BLaER1 treated with 17β-estradiol and CSF1 and Interleukin-3, amounts not matched to agents 10 nM and 100 nM (cell line): ENCODE measurements at regions not wholly inside any gene's neighbourhood (a gene's known extent, or its start where the extent isn't known, plus 50 kb on each side); places are given as distances from the start of the nearest gene placed in this dataset.

Experiments
- H3K27ac ChIP-seq, 11 experiments: shearing (Covaris generic); formaldehyde crosslinking; 2 replicates each; pipeline ENCODE4 v1.8.1; 2022
- H3K27me3 ChIP-seq, 11 experiments: shearing (Covaris generic); formaldehyde crosslinking; 2 replicates each; pipeline ENCODE4 v1.8.1; 2022
- H3K36me3 ChIP-seq, 11 experiments: shearing (Covaris generic); formaldehyde crosslinking; 2 replicates each; pipeline ENCODE4 v1.8.1; 2022
- H3K4me1 ChIP-seq, 10 experiments: shearing (Covaris generic); formaldehyde crosslinking; 2 replicates each; pipeline ENCODE4 v1.8.1; 2022
- H3K4me2 ChIP-seq, 11 experiments: shearing (Covaris generic); formaldehyde crosslinking; 2 replicates each; pipeline ENCODE4 v1.8.1; 2022
- H3K4me3 ChIP-seq, 10 experiments: shearing (Covaris generic); formaldehyde crosslinking; 2 replicates each; pipeline ENCODE4 v1.8.1; 2022
- H3K9ac ChIP-seq, 11 experiments: shearing (Covaris generic); formaldehyde crosslinking; 2 replicates each; pipeline ENCODE4 v1.8.1; 2022
- H3K9me3 ChIP-seq, 11 experiments: shearing (Covaris generic); formaldehyde crosslinking; replicated peaks in 1 of 11; 2 replicates each; pipeline ENCODE4 v1.8.1; 2022
- H4K20me1 ChIP-seq, 11 experiments: shearing (Covaris generic); formaldehyde crosslinking; 2 replicates each; pipeline ENCODE4 v1.8.1; 2022
- Cebpa-rat ChIP-seq, 11 experiments: shearing (Covaris generic); IDR thresholded peaks; 2 replicates each; pipeline ENCODE4 v1.8.1; 2022

- peaks cover 0 to 42% (median 2%) of the 10 kb centered on the region in 10 experiments; a peak in 7 of 20 replicates for H3K4me1 ChIP-seq
- H3K9ac ChIP-seq, result peak overlapping the region in 1 of 11 experiments; percentile 16; a peak in 1 of 22 replicates
- H3K4me3 ChIP-seq, result no peak overlapping the region
- peak overlapping the region in 4 of 11 experiments; percentile 12 to 73 (median 52); a peak in 7 of 22 replicates for H3K4me2 ChIP-seq
- peak overlapping the region in 3 of 11 experiments; percentile 10 to 41 (median 13); a peak in 4 of 22 replicates for H3K27ac ChIP-seq
- TF ChIP-seq Cebpa-rat (IDR thresholded peaks at IDR 0.05), result no peak
- no peaks in the 10 kb centered on the region for H3K27me3 ChIP-seq
- H3K9me3 ChIP-seq, result no peaks in the 10 kb centered on the region
- H4K20me1 ChIP-seq, result no peaks in the 10 kb centered on the region
- H3K36me3 ChIP-seq, result no peaks in the 10 kb centered on the region
Observed at GRCh38 chr11:92314499-92314898, 89.9 kb downstream of the FAT3 start.

- Histone ChIP-seq H3K9me3 (no peaks in the 10 kb centered on the region), H3K27me3 (no peaks in the 10 kb centered on the region), H3K4me1 (peaks cover 0 to 46% (median 2%) of the 10 kb centered on the region in 10 experiments; a peak in 7 of 20 replicates), H3K27ac (no peak overlapping the region), H3K4me2 (no peak overlapping the region), H3K4me3 (no peak overlapping the region), H3K9ac (no peak overlapping the region), H3K36me3 (no peaks in the 10 kb centered on the region), H4K20me1 (no peaks in the 10 kb centered on the region)
- TF ChIP-seq Cebpa-rat (IDR thresholded peaks at IDR 0.05), result no peak
Observed at GRCh38 chr11:92316106-92316809, 91.6 kb downstream of the FAT3 start.

- H3K4me1 ChIP-seq, result peaks cover 0 to 44% (median 2%) of the 10 kb centered on the region in 10 experiments; a peak in 7 of 20 replicates
- H3K27ac ChIP-seq, result no peak overlapping the region
- no peak for TF ChIP-seq Cebpa-rat (IDR thresholded peaks at IDR 0.05)
Observed at GRCh38 chr11:92317222-92317621, 92.6 kb downstream of the FAT3 start.

GRCh38 chr11:92317721-92318120, 93.1 kb downstream of the FAT3 start:
- H4K20me1 ChIP-seq, result no peaks in the 10 kb centered on the region
- no peaks in the 10 kb centered on the region for H3K27me3 ChIP-seq
- H3K4me3 ChIP-seq, result no peak overlapping the region
- H3K27ac ChIP-seq, result no peak overlapping the region
- peaks cover 0 to 1% (median 0%) of the 10 kb centered on the region in 11 experiments; a peak in 1 of 22 replicates for H3K9me3 ChIP-seq
- peaks cover 0 to 44% (median 2%) of the 10 kb centered on the region in 10 experiments; a peak in 7 of 20 replicates for H3K4me1 ChIP-seq
- no peak overlapping the region for H3K4me2 ChIP-seq
- TF ChIP-seq Cebpa-rat (IDR thresholded peaks at IDR 0.05), result no peak
- H3K9ac ChIP-seq, result no peak overlapping the region
- no peaks in the 10 kb centered on the region for H3K36me3 ChIP-seq

More at GRCh38 chr11:92317222-92317621, 92.6 kb downstream of the FAT3 start:
- Histone ChIP-seq H3K4me2 (no peak overlapping the region), H4K20me1 (no peaks in the 10 kb centered on the region), H3K27me3 (no peaks in the 10 kb centered on the region), H3K9me3 (no peaks in the 10 kb centered on the region), H3K9ac (no peak overlapping the region), H3K4me3 (no peak overlapping the region), H3K36me3 (no peaks in the 10 kb centered on the region)

- Histone ChIP-seq H3K4me2 (peak overlapping the region in 3 of 11 experiments; percentile 51 to 73 (median 62); a peak in 6 of 22 replicates), H3K9ac (no peak overlapping the region), H3K27ac (peak overlapping the region in 2 of 11 experiments; percentile 7 to 50; a peak in 4 of 22 replicates)
Observed at GRCh38 chr11:92322225-92322624, 97.6 kb downstream of the FAT3 start.

GRCh38 chr11:92324890-92325289, 100.3 kb downstream of the FAT3 start:
- Histone ChIP-seq H3K4me1 (peaks cover 0 to 20% (median 0%) of the 10 kb centered on the region in 10 experiments; a peak in 6 of 20 replicates), H3K27me3 (no peaks in the 10 kb centered on the region), H3K9ac (no peak overlapping the region), H3K9me3 (peaks cover 8 to 16% (median 11%) of the 10 kb centered on the region in 11 experiments; a peak in 18 of 22 replicates), H4K20me1 (no peaks in the 10 kb centered on the region), H3K4me3 (no peak overlapping the region), H3K4me2 (no peak overlapping the region), H3K36me3 (no peaks in the 10 kb centered on the region), H3K27ac (no peak overlapping the region)
- no peak for TF ChIP-seq Cebpa-rat (IDR thresholded peaks at IDR 0.05)

More at GRCh38 chr11:92322225-92322624, 97.6 kb downstream of the FAT3 start:
- H4K20me1 ChIP-seq, result no peaks in the 10 kb centered on the region
- TF ChIP-seq Cebpa-rat (IDR thresholded peaks at IDR 0.05), result no peak
- no peaks in the 10 kb centered on the region for H3K27me3 ChIP-seq
- H3K4me1 ChIP-seq, result peaks cover 0 to 23% (median 0%) of the 10 kb centered on the region in 10 experiments; a peak in 6 of 20 replicates
- H3K9me3 ChIP-seq, result peaks cover 8 to 16% (median 11%) of the 10 kb centered on the region in 11 experiments; a peak in 18 of 22 replicates
- no peaks in the 10 kb centered on the region for H3K36me3 ChIP-seq
- no peak overlapping the region for H3K4me3 ChIP-seq

GRCh38 chr11:92325416-92325815, 100.8 kb downstream of the FAT3 start:
- H3K36me3 ChIP-seq, result no peaks in the 10 kb centered on the region
- H3K4me2 ChIP-seq, result no peak overlapping the region
- H4K20me1 ChIP-seq, result no peaks in the 10 kb centered on the region
- H3K27me3 ChIP-seq, result no peaks in the 10 kb centered on the region
- H3K9ac ChIP-seq, result no peak overlapping the region
- H3K4me1 ChIP-seq, result peaks cover 0 to 19% (median 0%) of the 10 kb centered on the region in 10 experiments; a peak in 6 of 20 replicates
- no peak overlapping the region for H3K4me3 ChIP-seq
- no peak for TF ChIP-seq Cebpa-rat (IDR thresholded peaks at IDR 0.05)
- H3K27ac ChIP-seq, result no peak overlapping the region
- H3K9me3 ChIP-seq, result peaks cover 8 to 16% (median 11%) of the 10 kb centered on the region in 11 experiments; a peak in 18 of 22 replicates

GRCh38 chr11:92329137-92329536, 104.5 kb downstream of the FAT3 start:
- H3K4me3 ChIP-seq, result no peak overlapping the region
- H3K27me3 ChIP-seq, result no peaks in the 10 kb centered on the region
- no peak overlapping the region for H3K9ac ChIP-seq
- no peak overlapping the region for H3K27ac ChIP-seq
- H3K9me3 ChIP-seq, result peaks cover 0 to 3% (median 0%) of the 10 kb centered on the region in 11 experiments; a peak in 1 of 22 replicates
- TF ChIP-seq Cebpa-rat (IDR thresholded peaks at IDR 0.05), result no peak
- no peak overlapping the region for H3K4me2 ChIP-seq
- H3K4me1 ChIP-seq, result no peaks in the 10 kb centered on the region
- H4K20me1 ChIP-seq, result no peaks in the 10 kb centered on the region
- H3K36me3 ChIP-seq, result no peaks in the 10 kb centered on the region

GRCh38 chr11:92329646-92330045, 105.0 kb downstream of the FAT3 start:
- no peak for TF ChIP-seq Cebpa-rat (IDR thresholded peaks at IDR 0.05)
- H3K9ac ChIP-seq, result no peak overlapping the region
- H3K4me3 ChIP-seq, result no peak overlapping the region
- no peaks in the 10 kb centered on the region for H3K9me3 ChIP-seq
- no peak overlapping the region for H3K27ac ChIP-seq
- no peaks in the 10 kb centered on the region for H3K36me3 ChIP-seq
- H4K20me1 ChIP-seq, result no peaks in the 10 kb centered on the region
- H3K4me2 ChIP-seq, result no peak overlapping the region
- no peaks in the 10 kb centered on the region for H3K27me3 ChIP-seq
- H3K4me1 ChIP-seq, result no peaks in the 10 kb centered on the region
